ENCODE measurements at regions not wholly inside any gene's neighbourhood (a gene's known extent, or its start where the extent isn't known, plus 50 kb on each side); places are given as distances from the start of the nearest gene placed in this dataset.

DNA sequence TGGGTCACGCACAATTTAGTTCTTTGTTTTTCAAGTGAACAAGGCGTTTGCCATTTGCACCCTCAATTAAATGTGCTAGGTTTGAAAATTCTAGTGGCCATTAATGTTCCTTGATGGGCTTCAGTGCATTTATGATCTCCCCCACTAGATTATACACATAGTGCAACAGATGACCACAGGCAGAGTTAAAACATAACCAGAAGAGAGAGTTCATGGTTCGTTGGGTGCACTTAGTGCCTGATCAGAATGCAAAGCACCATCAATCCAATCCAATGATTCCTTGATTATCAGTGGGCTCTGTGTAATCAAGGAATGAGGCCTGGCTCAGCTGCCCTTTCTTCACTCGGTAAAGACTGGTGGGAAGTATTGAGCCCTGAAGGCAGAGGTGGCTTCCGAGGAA is 334.5 kb downstream of the PRDM2 start:
- no peaks in the 10 kb centered on the region for H4K20me1 ChIP-seq
- peaks cover 0 to 20% (median 11%) of the 10 kb centered on the region in 11 experiments; a peak in 15 of 22 replicates for H3K9me3 ChIP-seq (replicated peaks in 1 of 11)
- H3K4me3 ChIP-seq = no peak overlapping the region
- no peak overlapping the region for H3K9ac ChIP-seq
- TF ChIP-seq Cebpa-rat (IDR thresholded peaks at IDR 0.05) = no peak
- no peak overlapping the region for H3K4me2 ChIP-seq
- no peaks in the 10 kb centered on the region for H3K36me3 ChIP-seq
- H3K4me1 ChIP-seq = no peaks in the 10 kb centered on the region
- no peaks in the 10 kb centered on the region for H3K27me3 ChIP-seq
- H3K27ac ChIP-seq = no peak overlapping the region

DNA sequence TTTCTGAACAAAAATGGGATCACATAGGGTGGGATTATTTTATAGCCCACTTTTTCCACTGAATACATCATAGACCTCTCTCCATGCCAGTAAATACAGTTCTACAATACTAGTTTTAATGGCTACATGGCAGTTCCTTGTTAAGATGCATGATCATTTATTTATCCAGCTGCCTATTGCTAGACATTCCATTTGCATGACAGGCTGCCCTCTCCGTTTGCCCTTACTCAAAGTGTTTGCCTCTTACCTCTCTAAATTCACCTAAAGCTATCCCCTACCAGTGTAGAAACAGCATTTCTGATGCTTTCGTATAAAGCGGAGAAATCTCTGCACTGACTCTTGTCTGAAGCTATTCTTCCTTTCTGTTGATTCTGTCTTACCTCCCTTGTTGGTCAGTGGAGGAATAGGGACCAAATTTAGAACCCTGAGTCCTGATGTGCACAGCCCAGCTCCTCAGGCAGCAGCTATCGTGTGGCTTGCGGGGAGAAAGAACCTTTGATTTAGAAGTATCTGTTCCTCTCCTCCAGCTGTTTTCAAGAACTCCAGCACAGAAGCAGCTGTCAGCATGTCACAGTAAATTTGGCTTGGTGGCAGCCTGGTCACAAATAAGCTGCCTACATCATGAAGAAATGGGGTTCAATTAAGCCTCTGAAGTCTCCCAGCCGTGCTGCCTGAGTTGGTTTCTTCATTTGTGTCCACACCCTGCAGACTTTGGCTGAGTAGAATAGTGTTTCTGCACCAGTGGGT is 337.3 kb downstream of the PRDM2 start:
- peaks cover 14 to 35% (median 26%) of the 10 kb centered on the region in 11 experiments for H3K9me3 ChIP-seq (replicated peaks in 1 of 11)
- H3K9ac ChIP-seq = no peak overlapping the region
- no peaks in the 10 kb centered on the region for H3K36me3 ChIP-seq
- H3K27ac ChIP-seq = no peak overlapping the region
- no peak for TF ChIP-seq Cebpa-rat (IDR thresholded peaks at IDR 0.05)
- H3K27me3 ChIP-seq = no peaks in the 10 kb centered on the region
- H3K4me1 ChIP-seq = no peaks in the 10 kb centered on the region
- H3K4me2 ChIP-seq = no peak overlapping the region
- H4K20me1 ChIP-seq = no peaks in the 10 kb centered on the region
- H3K4me3 ChIP-seq = no peak overlapping the region

DNA sequence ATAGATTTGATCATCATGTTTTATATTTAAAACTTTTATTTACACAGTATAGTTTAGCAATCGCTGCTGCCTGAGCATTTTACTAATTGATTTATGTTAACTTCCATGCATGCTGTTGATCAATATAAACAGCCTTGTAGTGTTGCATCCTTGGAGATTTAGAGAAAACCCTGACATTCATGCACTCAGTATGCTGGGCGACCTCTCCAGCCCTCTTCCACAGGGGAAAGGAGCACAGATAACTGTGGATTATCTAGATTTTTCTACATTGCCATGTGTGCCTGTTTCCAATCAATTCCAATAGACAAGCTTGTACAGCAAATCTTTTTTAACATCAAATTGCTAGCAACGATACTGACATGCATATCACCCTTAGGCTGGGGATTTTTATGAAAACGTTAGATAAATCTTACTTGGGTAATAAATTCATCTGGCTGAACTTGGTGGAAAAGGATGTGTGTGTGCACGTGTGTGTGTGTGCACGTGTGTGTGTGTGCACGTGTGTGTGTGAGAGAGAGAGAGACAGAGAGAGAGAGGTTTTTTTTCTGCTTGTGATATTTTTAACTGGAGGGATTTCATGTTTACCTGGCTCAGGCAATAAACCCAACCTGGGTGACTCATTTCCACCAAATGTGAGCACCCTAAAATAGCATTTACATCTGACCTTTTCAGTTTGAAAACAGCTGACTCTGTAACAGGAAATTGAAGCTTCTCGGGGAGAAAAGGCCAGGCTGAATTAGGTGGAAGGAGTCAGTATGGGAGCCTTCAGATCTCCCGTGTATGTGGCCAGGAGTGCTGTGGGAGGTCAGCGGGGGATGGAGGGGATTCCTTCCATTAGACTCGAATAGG is 339.8 kb downstream of the PRDM2 start:
- Histone ChIP-seq H4K20me1 (no peaks in the 10 kb centered on the region), H3K9ac (no peak overlapping the region), H3K4me1 (no peaks in the 10 kb centered on the region), H3K4me3 (no peak overlapping the region), H3K9me3 (replicated peaks in 1 of 11) (peaks cover 30 to 35% (median 32%) of the 10 kb centered on the region in 11 experiments), H3K27ac (no peak overlapping the region), H3K27me3 (no peaks in the 10 kb centered on the region), H3K4me2 (no peak overlapping the region), H3K36me3 (no peaks in the 10 kb centered on the region)
- no peak for TF ChIP-seq Cebpa-rat (IDR thresholded peaks at IDR 0.05)

DNA sequence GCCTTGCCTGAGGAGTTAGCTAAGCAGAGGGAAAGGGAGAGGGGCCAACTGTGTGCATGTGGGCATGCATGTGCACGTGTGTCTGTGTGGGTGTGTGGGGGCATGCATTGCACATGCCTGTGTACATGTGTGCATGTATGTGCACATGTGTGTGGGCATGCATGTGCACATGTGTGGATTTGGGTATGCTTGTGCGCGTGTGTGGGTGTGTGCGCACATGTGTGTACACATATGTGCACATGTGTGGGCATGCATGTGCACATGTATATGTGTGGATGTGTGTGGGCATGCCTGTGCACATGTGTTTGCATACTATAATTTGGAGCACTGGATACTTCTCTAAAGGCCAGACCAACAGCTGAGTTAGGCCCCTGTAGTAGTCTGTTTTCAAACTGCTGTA is 350.0 kb downstream of the PRDM2 start:
- Histone ChIP-seq H3K4me2 (no peak overlapping the region), H4K20me1 (no peaks in the 10 kb centered on the region), H3K4me3 (no peak overlapping the region), H3K4me1 (0 out of 20 replicates have a peak, but pooled peaks cover 0 to 6% (median 0%) of the 10 kb centered on the region in 10 experiments), H3K9ac (no peak overlapping the region), H3K27ac (no peak overlapping the region), H3K36me3 (no peaks in the 10 kb centered on the region), H3K27me3 (no peaks in the 10 kb centered on the region), H3K9me3 (replicated peaks in 1 of 11) (peaks cover 0 to 14% (median 6%) of the 10 kb centered on the region in 11 experiments; a peak in 9 of 22 replicates)
- no peak for TF ChIP-seq Cebpa-rat (IDR thresholded peaks at IDR 0.05)

DNA sequence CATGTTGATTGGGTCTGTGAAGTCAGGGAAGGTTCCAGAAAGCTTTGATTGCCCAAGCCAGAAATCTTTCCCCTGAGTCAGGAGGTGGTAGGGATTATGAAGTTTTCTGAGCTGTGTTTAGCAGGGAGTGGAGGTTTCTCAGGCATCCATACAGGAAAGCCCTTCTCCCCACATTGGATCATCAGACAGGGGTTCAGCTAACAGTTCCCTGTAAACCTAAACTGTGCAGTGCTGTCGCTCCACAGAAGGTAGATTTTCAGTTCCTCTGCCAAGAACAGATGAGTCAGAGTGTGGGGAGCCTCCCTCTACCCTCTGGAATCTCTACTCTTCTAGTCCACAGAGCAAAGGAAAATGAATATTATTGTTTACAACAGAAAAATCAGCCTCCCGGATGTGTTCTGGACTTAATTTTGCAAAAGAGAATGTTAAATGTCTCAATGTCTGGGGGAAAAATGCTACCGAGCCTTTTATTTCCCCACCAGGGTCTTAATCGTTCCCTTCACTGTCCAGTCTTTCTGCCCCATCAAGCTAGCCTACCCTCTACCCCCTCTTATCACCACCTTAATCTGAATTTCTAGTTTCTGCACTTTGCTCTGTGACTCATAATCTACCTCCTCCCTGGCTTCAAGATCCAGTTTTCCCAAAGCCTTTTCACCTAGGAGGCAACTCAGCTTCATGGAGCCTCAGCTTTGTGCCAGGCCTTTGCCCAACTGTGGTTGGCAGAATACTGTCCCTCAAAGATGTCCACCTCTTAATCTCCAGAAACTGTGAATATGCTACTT is 355.6 kb downstream of the PRDM2 start:
- no peaks in the 10 kb centered on the region for H3K4me1 ChIP-seq
- no peaks in the 10 kb centered on the region for H3K36me3 ChIP-seq
- H3K4me3 ChIP-seq = no peak overlapping the region
- TF ChIP-seq Cebpa-rat (IDR thresholded peaks at IDR 0.05) = no peak
- H3K27ac ChIP-seq = no peak overlapping the region
- no peaks in the 10 kb centered on the region for H3K27me3 ChIP-seq
- no peaks in the 10 kb centered on the region for H4K20me1 ChIP-seq
- H3K4me2 ChIP-seq = no peak overlapping the region
- H3K9ac ChIP-seq = no peak overlapping the region
- peaks cover 0 to 18% (median 2%) of the 10 kb centered on the region in 11 experiments; a peak in 8 of 22 replicates for H3K9me3 ChIP-seq (replicated peaks in 1 of 11)

DNA sequence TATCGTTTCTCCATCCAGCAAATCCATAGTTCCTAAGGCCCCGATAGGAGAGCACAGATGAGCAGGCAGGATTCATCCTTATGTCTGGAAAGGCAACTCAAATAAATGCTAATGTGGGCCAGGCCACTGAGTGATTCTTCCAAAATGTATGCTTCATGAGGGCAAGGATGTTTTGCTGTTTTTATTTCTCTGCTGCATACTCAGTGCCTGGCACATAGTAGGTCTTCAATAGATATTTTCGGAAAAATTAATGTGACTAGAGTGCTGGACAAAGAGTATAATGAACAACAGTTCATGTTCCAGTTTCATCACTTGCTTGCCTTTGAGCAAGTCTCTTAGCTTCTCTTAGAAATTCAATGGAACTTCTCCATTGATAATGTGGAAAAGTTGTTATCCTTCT is 357.7 kb downstream of the PRDM2 start:
- TF ChIP-seq Cebpa-rat (IDR thresholded peaks at IDR 0.05) = no peak
- Histone ChIP-seq H3K27ac (no peak overlapping the region), H3K9me3 (replicated peaks in 1 of 11) (peaks cover 0 to 18% (median 0%) of the 10 kb centered on the region in 11 experiments; a peak in 4 of 22 replicates), H3K36me3 (no peaks in the 10 kb centered on the region), H3K27me3 (no peaks in the 10 kb centered on the region), H3K4me2 (no peak overlapping the region), H3K4me1 (no peaks in the 10 kb centered on the region), H3K9ac (no peak overlapping the region), H3K4me3 (no peak overlapping the region), H4K20me1 (no peaks in the 10 kb centered on the region)

DNA sequence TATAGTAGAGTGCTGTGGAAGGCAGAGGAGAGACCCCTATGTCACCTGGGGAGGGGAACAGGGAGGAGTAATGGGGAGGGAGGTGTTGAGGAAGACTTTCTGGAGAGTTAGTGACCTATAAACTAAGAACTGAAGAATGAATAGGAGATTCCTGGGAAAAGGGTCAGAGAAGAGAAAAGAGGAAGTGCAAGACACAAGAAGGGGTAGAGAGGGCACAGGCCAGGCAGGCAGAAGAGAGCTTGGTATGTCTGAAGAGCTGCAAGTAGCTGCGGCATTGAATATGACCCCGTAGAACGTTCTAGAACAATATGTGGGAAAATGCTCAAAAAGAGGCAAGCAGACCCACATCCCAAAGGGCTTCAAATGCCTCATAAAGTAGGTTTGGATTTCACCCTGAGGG is 361.2 kb downstream of the PRDM2 start:
- H3K27me3 ChIP-seq = no peaks in the 10 kb centered on the region
- no peaks in the 10 kb centered on the region for H3K4me1 ChIP-seq
- TF ChIP-seq Cebpa-rat (IDR thresholded peaks at IDR 0.05) = no peak
- peaks cover 0 to 18% (median 0%) of the 10 kb centered on the region in 11 experiments; a peak in 4 of 22 replicates for H3K9me3 ChIP-seq (replicated peaks in 1 of 11)
- H3K4me3 ChIP-seq = no peak overlapping the region
- no peaks in the 10 kb centered on the region for H3K36me3 ChIP-seq
- no peak overlapping the region for H3K4me2 ChIP-seq
- no peak overlapping the region for H3K9ac ChIP-seq
- H4K20me1 ChIP-seq = no peaks in the 10 kb centered on the region
- no peak overlapping the region for H3K27ac ChIP-seq

DNA sequence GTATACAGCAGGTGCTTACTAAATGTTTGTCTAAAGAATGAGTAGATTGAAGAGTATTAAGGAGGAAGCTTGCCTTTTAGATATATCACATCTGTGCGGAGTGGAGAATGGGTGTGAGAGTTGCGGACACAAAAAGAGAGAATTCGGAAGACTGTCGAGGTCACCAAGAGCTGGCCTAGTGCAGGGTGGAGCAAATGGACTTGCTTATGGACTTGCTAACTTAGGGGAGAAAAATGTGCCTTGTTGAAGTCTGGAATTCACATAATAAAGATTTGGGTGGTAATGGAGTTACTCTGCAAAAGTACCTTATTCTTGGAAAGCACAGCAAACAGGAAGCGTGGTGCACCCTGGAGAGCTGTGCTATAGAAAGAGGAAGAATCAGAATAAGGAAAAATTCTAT is 361.7 kb downstream of the PRDM2 start:
- H3K27me3 ChIP-seq = no peaks in the 10 kb centered on the region
- H3K4me2 ChIP-seq = no peak overlapping the region
- H3K9me3 ChIP-seq (replicated peaks in 1 of 11) = peaks cover 0 to 18% (median 0%) of the 10 kb centered on the region in 11 experiments; a peak in 4 of 22 replicates
- no peaks in the 10 kb centered on the region for H3K4me1 ChIP-seq
- no peak overlapping the region for H3K27ac ChIP-seq
- H3K4me3 ChIP-seq = no peak overlapping the region
- H3K36me3 ChIP-seq = no peaks in the 10 kb centered on the region
- H3K9ac ChIP-seq = no peak overlapping the region
- no peaks in the 10 kb centered on the region for H4K20me1 ChIP-seq
- no peak for TF ChIP-seq Cebpa-rat (IDR thresholded peaks at IDR 0.05)

DNA sequence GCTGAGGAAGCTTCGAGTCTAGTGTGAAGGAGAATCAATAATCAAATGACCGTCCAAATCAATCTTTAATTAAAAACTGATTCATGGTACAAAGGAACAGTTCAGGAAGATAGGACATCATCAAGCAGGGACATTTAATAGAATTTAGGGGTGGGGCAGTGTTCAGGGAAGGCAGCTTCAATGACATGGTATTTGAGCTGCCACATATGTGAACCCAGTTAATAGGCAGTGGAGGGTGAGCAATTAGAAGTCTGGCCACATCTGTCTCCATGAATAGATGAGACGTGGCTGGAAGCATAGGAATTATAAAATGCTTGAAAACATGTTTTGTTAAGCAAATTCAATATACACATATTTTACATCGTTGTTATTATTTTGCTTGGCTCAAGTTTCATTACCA is 362.7 kb downstream of the PRDM2 start:
- Histone ChIP-seq H3K4me3 (no peak overlapping the region), H3K27ac (no peak overlapping the region), H3K4me2 (no peak overlapping the region), H4K20me1 (no peaks in the 10 kb centered on the region), H3K27me3 (no peaks in the 10 kb centered on the region), H3K9ac (no peak overlapping the region), H3K4me1 (peaks cover 0 to 5% (median 0%) of the 10 kb centered on the region in 10 experiments; a peak in 2 of 20 replicates), H3K9me3 (replicated peaks in 1 of 11) (peaks cover 0 to 16% (median 0%) of the 10 kb centered on the region in 11 experiments; a peak in 4 of 22 replicates), H3K36me3 (no peaks in the 10 kb centered on the region)
- no peak for TF ChIP-seq Cebpa-rat (IDR thresholded peaks at IDR 0.05)

All from BLaER1 treated with 17β-estradiol and CSF1 and Interleukin-3, amounts not matched to agents 10 nM and 100 nM (cell line).